Skin of body (tissue), 1 donor: ENCODE measurements at regions not wholly inside any gene's neighbourhood (a gene's known extent, or its start where the extent isn't known, plus 50 kb on each side); places are given as distances from the start of the nearest gene placed in this dataset.
"Not testable (repeated sequence)": the region's sequence is repeated elsewhere in the genome, so short reads cannot be mapped to it uniquely, and the experiment has no call there.

Experiments used
- DNase-seq: peaks from one replicate; lab custom pipeline; 2025; lab: John Stamatoyannopoulos, UW

DNA sequence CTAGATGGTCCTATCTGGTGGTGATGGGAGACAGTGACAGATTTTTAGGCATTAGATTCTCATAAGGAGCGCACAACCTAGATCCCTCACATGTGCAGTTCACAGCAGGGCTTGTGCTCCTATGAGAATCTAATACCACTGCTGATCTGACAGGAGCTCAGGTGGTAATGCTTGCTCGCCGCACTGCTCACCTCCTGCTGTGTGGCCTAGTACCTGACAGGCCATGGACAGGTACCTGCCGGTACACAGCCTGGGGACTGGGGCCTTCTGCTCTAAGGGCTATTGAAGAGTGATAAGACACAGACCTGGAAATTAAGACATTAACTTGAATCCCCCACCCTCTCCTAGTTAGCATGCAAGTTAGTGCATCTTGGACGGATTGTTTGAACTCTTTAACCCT is 64.4 kb downstream of the KLRB1 start:
- DNase-seq = not testable (repeated sequence)

- DNase-seq = not testable (repeated sequence)
These were observed 64.9 kb downstream of the KLRB1 start for GRCh38 chr12:9542827-9543226.

- DNase-seq = not testable (repeated sequence)
These were observed 91.8 kb downstream of the KLRB1 start for GRCh38 chr12:9515925-9516324.

DNA sequence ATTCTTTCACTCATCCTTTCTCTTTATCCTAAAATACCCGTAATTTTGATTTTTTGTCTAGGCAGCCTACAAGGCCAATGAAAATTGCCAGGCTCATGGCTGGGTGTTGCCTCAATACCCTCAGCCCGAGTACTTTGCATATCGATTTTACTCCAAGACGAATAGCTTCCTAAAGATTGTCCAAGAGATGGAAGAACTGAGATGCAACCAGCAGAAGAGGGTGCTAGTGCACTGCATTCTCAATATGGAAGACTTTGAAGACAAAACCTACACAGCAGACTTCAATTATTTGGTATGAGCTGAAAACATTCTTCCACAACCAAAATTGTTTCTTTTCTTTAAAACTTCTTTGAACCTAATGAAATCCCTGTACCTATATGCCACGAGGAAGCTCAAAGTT is 95.0 kb downstream of the KLRB1 start:
- DNase-seq = not testable (repeated sequence)

GRCh38 chr12:9510392-9511011 is 97.2 kb downstream of the KLRB1 start:
- not testable (repeated sequence) for DNase-seq

DNA sequence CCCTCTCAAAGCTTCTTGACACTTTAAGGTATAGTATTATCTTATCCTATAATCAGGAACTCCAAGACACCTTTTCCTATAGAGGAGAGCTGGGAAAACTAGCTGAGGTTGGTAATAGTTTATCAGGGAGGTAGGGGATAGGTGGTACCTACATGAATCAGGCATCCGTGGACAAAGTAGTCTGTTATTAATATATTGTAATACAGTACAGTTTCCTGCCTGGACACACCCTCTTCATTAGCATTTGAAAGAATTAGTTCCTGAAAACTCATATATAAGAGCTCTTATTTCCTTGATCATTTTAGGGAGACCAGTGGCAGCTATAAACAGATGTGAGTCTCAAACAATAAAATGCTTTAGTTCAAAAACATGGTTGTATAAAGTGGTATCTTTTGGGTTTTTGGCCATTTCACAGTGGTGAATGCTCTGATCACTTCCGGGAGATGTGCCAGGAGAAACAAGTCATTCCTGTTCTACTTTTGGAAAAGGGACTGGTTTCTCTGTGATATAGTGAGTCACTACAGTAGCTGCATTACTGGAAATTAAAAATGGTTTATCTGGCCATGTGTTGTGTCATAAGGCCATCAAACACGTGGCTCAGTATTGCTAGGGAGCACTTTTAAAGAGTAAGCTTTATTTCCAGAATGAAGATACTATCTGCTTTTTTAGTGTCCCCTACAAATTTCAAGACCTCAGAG is 98.1 kb downstream of the KLRB1 start:
- no peak for DNase-seq

GRCh38 chr12:9506746-9507145 is 101.0 kb downstream of the KLRB1 start:
- DNase-seq = no peak

GRCh38 chr12:9503384-9503783 is 104.3 kb downstream of the KLRB1 start:
- DNase-seq = not testable (repeated sequence)

DNA sequence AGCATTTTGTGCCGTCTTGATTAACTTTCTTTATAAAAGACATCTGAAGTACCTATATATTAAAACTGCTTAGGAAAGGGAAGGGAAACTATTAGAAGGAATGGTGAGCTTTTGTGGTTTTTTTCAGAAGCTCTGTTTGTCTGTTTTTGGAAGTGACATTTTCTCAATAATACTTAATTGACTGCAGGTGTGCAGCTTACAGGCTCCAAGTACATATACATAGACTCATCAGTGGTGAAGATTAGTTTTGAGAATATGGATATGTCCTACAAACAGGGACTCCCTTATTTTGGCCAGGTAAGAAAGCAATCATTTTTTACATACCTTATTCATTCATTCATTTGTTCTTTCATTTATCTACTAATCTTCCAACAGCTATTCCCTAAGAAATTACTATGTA is 104.9 kb downstream of the KLRB1 start:
- not testable (repeated sequence) for DNase-seq

DNA sequence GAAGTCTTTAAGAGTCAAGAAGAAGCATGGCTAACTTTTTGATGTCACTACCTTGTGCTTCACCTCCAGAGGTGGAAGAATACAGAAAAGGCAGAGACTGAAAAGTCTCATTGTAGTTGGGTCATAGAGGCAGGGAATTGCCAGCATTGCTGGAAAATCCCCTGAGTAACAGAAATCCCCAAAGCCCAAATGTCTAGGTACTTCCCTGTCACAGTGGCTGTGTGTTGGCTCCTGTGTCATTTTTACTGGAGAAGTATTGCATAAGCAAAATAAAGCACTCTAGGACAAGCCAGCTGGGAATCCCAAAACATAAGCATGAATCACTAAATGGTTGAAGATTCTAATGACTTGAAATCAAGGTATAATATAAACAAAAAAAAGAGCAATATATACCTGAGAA is 114.4 kb downstream of the KLRB1 start:
- DNase-seq = not testable (repeated sequence)

- not testable (repeated sequence) for DNase-seq
These were observed 126.4 kb downstream of the KLRB1 start for GRCh38 chr12:9481289-9481688.

DNA sequence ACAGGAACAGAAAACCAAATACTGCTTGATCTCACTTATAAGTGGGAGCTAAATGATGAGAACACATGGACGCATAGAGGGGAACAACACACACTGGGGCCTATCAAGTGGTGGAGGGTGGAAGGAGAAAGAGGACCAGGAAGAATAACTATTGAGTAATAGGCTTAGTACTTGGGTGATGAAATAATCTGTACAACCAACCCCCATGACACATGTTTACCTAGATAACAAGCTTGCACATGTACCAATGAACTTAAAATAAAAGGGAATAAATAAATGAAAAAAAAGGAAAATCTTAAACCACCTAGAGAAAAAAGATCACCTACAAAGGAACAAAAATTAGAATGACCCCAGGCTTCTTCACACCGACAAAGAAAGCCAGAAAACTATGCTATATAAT is 133.5 kb downstream of the KLRB1 start:
- not testable (repeated sequence) for DNase-seq

DNA sequence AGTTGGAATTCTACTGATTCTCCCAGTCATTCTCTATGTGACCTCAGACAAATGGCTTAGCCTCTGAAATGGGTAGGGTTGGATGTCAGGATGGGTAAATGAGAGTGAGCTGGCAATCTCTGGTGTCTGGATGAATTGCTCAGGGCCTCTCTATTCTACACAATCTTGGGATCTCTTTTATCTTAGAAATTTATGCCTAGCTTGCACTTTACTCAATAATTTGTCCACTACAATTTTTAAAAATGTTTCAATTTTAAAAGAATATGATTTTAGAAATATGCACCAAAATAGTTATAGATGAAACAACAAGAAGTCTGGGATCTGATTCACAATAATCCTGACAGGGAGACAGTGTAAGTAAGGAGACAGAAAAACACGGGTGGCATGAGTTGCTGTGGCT is 134.1 kb downstream of the KLRB1 start:
- not testable (repeated sequence) for DNase-seq

GRCh38 chr12:9471501-9471900 is 136.2 kb downstream of the KLRB1 start:
- DNase-seq = not testable (repeated sequence)

DNA sequence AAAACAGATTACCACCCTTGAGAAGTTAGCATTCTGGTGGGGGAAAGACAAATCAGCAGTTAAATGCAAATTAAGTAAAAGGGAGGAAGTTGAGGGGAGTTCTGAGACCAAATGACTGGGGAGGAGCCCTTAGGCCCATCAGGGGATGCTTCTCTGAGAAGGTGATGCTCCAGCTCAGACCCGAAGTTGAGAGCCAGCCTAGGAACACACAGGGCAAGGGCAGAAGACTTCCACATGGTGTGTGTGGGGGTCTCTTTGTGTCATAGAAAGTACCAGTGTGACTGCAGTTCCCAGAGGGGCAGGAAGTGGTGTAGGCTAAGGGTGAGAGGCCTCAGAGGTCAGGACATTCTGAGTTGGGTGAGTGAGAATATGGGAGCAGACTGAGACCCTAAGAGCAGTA is 137.3 kb downstream of the KLRB1 start:
- not testable (repeated sequence) for DNase-seq

- not testable (repeated sequence) for DNase-seq
These were observed 137.8 kb downstream of the KLRB1 start for GRCh38 chr12:9469956-9470355.

DNA sequence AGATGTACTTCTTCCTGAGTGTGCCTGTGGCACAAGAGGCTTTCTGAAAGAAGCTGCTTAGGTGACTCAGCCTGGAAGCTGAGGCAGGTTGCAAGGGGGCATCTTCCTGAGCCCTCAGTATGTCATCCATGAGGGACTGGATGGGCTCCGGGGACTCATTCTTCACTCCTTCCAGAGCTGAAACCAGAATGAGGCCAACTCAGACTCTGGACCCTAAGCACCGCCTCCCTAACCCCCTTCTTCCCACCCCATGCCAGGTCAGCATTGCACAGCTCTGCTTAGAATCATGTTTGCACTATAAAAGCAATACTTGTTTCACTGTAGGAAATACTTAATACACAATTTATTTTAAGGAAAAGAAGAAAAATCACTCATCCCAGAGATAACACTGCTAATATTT is 138.3 kb downstream of the KLRB1 start:
- not testable (repeated sequence) for DNase-seq

DNA sequence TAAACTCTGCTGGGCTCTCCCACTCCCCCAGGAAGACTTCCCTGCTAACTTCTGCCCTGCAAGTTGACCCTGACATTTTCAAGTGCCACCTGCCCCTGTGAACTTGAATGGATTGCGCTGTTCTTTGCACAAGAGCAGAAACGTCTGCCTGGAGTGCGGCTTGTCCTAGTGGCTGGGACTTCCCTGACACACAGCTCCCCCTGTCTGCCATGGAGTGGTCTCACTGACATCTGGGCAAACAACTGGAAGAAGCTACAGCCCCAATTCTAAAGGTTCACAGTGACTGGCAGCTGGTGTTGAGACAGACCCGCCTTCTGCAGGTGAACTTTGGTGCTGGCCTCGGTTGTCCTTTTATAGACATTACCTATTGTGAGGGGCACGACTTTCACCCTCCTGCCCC is 138.7 kb downstream of the KLRB1 start:
- DNase-seq = peak; percentile 31

DNA sequence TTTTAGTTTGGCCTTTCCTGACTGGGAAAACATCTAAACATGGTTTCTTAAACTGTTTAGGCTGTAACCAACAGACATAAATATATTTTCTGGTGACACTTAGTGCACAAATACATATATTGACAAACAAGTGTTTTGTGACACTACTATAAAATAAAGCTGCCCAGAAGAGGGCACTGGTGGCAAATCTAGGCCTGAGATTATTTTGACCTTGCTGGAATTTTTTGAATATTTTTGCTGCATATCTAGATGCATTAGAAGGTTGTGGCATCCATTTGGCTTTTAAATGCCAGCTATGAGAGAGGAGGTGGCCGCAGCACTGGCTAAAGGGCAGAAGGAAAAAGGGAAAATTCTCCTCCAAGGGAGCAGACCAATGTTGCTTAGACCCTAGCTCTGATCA is 139.6 kb downstream of the KLRB1 start:
- DNase-seq = not testable (repeated sequence)

DNA sequence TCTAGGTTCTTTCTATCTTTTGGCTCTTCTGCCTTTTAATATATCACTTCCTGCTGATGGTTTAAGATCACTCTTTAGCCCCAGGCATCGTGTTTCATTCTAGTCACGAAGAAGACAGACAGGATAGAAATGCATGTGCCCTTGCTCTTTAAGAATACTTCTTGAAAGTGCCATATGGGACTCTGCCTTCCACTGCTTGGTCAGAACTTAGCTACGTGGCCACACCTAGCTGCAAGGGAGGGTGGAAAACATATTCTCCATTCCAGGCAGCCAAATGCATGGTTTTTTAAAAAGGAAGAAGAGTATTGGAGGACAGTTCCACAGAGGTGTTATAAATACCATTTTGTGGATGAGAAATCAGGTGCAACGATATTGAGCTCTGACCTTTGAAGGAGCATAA is 143.3 kb downstream of the KLRB1 start:
- DNase-seq = no peak

DNA sequence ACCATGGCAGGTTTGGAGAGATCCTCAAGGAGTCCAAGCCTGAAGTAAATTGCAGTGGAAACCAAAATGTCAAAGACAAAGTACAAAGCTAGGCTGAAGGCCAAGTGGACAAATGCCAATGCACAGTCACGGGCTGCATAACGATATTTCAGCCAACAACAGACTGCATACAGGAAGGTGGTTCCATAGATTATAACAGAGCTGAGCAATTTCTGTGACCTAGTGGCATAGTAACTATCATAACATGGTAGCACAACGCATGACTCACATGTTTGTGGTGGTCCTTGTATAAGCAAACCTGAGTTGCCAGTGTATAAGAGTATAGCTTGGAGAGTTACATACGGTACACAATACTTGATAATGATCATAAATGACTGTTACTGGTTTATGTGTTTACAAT is 152.2 kb downstream of the KLRB1 start:
- peak; percentile 19 for DNase-seq

DNA sequence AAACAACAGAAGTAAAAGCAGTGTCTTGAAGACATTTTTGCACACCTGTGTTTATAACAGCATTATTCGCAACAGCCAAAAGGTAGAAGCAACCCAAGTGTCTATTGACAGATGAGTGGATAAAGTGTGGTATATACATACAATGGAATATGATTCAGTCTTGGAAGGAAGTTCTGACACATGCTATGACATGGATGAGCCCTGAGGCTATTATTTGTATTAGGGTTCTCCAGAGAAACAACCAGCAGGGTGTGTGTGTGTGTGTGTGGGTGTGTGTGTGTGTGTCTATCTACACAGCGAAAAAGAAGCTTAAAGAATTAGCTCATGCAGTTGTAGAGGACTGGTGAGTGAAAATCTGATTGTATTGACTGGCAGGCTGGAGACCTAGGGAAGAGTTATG is 153.7 kb downstream of the KLRB1 start:
- DNase-seq = not testable (repeated sequence)

GRCh38 chr12:9450127-9450567 is 157.6 kb downstream of the KLRB1 start:
- DNase-seq = not testable (repeated sequence)
